G401.6 (cell line): ENCODE measurements at regions not wholly inside any gene's neighbourhood (a gene's known extent, or its start where the extent isn't known, plus 50 kb on each side); places are given as distances from the start of the nearest gene placed in this dataset.
"Not testable (repeated sequence)": the region's sequence is repeated elsewhere in the genome, so short reads cannot be mapped to it uniquely, and the experiment has no call there.

Experiments
- FAIRE-seq: peaks from 2 replicates; lab custom pipeline; 2012; peaks lifted over from hg19 to GRCh38; lab: Jason Lieb, UNC

- no peak for FAIRE-seq
Observed at GRCh38 chr9:71273613-71274012, 152.2 kb upstream of the TRPM3 start.

- FAIRE-seq, result no peak
Observed at GRCh38 chr9:71271602-71272001, 150.2 kb upstream of the TRPM3 start.

DNA sequence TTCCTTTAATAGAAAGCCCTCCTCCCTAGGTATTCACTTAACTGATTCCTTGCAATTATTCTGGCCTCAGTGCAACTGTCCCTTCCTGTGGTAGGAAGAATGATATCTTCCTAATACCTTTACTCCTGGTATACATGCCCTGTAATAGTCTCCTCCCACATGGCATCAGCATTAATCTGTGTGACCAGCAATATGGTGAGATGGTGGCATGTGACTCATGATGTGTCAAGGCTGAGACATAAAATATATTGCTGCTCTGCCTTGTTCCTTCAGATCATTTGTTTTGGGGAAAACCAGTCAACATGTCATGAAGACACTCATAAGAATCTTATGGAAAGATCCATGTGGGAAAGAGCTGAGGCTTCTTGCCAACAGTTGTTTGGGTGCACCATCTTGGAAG, 149.1 kb upstream of the TRPM3 start:
- FAIRE-seq, result no peak

GRCh38 chr9:71269859-71270258, 148.4 kb upstream of the TRPM3 start:
- no peak for FAIRE-seq

DNA sequence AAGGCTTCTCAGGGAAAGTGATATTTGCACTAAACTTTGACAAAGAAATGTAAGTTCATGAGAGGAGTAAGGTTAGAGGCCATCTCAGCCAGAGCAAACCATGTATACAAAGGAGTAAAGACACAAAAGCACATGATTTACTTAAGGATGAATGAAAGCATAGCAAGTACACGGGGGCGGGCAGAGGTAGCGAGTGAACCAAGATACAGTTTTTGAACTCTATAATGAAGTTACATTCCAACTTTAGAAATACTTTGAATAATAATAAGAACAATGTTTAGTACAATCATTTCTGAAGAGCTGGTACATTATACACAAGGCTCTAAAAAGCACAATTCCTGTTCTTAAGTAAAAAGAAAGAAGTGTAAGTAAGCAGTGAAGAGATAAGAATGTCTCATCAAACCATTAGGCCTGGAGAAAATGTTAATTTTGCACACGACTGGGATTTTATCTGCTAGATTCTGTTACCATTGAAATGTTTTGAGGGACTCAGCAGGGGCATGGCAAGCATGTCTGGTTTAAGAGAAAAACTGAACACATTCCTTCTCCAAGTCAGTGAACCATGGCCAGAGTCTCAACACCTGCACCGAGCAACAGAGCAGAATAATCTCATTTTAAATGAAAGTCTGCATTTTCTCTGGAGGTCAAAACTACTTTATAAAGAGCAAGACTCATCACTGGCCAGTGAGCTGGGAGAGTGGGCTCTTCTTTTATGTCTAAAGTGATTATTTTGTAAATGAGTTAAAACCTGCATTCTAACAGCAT, 147.6 kb upstream of the TRPM3 start:
- FAIRE-seq, result no peak

DNA sequence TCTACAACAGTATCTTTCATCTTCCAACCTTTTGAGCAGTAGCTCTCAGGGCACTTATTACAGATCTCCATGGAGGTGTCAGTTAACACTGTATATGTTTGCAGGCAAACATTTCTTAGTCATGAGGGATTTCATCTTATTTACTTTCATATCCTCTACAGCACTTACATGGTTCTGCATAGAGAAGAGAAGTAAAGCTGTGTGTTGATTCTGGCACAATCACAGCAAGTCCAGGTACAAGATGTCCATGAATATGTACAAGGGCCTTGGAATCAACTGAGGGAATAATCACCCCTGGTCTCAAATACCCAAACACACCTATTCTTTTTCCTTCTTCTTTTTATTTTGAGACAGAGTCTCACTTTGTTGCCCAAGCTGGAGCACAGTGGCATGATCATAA, 142.0 kb upstream of the TRPM3 start:
- no peak for FAIRE-seq

DNA sequence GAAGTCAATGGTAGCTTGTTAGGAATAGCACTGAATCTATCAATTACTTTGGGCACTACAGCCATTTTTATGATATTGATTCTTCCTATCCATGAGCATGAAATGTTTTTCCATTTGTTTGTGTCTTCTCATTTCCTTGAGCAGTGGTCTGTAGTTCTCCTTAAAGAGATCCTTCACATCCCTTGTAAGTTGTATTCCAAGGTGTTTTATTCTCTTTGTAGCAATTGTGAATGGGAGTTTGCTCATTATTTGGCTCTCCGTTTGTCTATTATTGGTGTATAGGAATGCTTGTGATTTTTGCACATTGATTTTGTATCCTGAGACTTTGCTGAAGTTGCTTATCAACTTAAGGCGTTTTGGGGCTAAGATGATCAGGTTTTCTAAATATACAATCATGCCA, 139.0 kb upstream of the TRPM3 start:
- not testable (repeated sequence) for FAIRE-seq

DNA sequence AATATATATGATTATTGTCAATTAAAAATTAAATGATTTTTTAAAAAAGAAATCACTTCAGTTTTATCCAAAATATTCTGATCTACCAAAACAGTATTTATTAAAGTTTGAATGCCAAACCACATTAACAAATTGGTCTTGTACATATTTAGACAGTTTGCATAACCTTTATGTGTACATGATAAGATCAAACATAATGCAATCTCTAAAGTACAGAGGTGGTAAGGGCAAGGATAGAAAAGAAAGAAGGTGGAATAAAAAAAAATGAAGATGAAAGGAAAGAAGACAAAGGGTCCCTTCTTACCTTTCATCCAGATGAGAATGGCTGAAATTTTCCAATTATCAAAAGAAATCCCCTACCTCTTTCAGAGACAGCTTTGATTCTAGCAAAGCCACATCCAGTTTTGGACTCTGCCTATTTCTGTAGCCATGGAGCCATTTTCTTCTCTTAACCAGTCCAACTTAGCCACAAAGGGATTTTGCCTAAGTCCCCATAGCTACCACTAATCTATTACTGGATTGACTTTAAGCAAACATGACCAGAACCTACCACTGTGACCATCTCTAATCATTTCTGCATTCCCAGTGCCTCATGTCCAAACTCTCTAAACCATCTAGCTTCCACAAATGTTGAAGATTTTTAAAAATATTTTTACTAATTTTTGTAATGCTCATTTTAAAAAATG, 133.3 kb upstream of the TRPM3 start:
- peak; percentile 8 for FAIRE-seq

DNA sequence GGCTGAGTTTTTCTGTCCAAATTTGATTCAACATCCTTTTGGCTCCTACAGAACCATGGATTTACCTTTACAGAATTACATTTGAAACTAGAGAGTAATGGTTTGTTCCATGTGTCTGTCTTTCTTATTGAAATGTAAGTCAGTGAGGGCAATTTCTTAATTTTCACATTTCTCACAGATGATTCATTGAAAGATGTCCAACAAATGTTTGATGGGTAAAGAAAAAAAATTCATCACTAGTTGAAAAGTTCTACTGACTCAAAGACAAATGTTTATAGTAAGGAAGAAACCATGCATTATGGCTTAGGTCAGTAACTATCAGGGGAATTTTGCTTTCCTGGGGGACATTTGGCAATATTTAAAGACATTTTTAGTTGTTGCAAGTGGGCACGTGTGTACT, 131.6 kb upstream of the TRPM3 start:
- FAIRE-seq, result no peak

DNA sequence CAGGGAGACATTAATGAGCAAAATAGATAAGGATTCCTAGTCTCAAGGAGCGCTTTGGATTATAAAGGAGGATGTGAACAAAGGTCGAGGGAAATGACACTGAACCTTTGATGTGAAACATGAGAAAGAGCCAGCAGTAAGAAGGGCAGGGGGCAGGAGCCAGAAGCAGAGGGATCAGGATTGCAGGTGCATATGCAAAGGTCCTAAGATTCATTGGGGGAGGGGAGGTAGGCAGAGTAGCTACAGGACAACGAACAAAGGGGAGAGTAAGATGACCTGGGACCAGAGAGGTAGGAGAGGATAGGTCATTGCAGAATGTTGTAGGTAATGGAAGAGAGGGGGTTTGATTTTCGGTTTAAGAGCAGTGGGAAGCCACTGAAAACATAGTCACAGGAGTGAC, 129.2 kb upstream of the TRPM3 start:
- FAIRE-seq, result no peak

DNA sequence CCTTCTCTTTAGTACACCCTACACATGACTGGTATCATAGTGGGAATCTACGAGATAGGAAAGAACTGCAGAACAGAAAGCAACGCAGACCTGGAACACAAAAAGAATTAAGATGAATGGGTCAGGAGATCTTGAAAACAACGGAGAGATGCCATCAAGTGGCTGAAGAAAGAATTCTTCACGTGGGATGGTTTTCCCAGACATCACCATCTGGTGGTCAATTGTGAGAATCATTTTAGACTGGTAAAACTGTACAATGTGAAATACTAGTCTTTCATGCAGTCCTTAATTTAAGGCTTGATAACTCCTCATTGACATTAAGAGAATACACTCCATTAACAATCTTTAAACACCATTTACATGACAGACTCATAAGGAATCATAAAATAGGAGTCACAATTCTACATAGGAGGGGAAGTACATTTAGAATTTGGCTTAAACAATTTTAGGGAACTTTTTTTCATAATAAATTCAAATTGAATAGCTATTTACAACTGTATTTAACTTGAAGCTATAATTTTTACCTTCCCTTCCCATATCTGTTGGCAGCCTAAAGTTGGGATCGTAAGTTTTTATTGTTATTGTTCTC, 128.4 kb upstream of the TRPM3 start:
- FAIRE-seq, result peak; percentile 95

- FAIRE-seq, result no peak
Observed at GRCh38 chr9:71245651-71246050, 124.2 kb upstream of the TRPM3 start.

GRCh38 chr9:71243951-71244350, 122.5 kb upstream of the TRPM3 start:
- FAIRE-seq, result no peak

DNA sequence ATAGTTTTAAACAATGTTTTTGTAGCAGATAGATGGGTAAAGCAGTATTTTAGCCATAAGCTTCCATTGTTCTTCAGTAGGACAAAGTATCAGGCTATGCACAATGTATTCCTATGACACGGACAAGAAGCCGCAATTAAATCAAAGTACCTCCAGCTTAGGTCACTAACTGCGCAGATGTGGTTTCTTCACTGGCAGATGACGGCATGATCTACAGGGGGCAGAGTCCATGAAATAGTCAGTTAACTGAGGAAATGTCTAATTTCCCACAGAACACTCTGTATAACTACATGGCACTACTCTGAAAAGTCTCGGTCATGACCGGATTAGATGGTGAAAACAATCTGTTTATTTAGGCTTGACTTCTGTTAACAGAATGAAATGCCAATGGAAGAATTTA, 120.7 kb upstream of the TRPM3 start:
- no peak for FAIRE-seq

DNA sequence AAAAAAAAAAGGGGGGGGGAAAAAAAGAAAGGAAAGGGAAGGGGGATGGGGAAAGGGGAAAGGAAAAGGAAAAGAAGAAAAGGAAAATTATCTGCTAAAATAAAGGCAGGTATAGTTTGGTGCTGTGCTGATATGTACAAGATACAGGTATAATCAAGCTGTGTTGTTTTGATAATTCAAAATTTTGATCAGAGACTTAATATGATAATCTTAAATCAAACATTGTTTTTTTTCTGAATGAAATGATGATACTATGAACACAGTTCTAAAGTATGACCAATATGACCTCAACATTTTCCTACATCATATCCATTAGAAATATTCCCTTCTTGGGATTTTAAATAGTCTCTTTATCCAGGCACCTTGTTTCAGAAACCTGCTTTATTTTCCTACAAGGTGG, 115.6 kb upstream of the TRPM3 start:
- FAIRE-seq, result no peak

GRCh38 chr9:71233646-71234045, 112.2 kb upstream of the TRPM3 start:
- FAIRE-seq, result no peak

- FAIRE-seq, result no peak
Observed at GRCh38 chr9:71223953-71224538, 102.6 kb upstream of the TRPM3 start.

DNA sequence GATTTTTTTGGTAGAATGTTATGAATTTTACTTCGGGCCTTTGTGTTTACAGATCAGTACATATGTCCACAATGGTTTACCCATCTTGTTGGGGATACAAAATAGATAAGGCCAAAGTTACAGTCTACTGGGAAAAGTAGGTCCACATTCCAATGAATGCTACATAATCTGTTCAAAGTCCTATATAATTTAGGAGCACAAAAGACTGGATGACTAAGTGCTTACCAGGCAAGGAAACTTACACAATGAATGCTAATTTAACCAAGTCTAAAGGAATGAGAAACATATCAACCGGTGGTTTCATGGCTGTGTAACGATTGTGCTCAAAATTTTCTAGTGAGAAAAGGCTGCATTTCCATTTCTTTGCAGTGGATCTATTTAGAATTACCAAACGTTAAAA, 97.4 kb upstream of the TRPM3 start:
- FAIRE-seq, result no peak

DNA sequence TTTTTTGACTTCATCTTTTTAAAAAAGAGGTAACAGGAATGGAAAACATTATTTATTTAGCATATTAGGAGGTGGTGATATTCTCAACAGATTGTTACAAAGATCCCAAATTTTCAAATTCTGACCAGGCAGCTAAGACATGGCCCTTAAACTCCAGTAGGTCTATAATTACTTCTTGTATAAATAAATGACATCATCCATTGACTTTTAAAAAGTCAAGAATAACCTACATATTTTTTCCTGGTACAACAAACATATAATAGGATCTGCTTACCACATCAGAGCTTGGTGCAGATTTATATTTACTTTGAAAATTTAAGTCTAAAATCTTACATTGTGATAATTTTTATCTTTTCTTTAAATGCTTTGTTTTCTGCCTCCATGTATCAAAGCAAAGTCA, 92.2 kb upstream of the TRPM3 start:
- FAIRE-seq, result no peak

- no peak for FAIRE-seq
Observed at GRCh38 chr9:71210326-71210725, 88.9 kb upstream of the TRPM3 start.

DNA sequence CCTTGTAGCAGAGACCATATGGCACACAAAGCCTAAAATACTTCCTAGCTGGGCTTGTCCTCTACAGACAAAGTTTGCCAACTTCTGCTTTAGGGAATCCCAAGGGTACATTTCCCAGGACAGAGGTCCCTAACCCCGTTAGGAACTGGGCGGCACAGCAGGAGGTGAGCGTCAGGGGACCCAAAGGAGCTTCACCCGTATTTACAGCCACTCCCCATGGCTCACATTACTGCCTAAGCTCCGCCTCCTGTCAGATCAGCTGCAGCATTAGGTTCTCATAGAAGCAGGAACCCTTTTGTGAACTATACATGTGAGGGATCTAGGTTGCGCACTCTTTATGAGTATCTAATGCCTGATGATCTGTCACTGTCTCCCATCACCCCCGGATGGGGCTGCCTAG, 88.5 kb upstream of the TRPM3 start:
- FAIRE-seq, result no peak

GRCh38 chr9:71202931-71203330, 81.5 kb upstream of the TRPM3 start:
- FAIRE-seq, result no peak

GRCh38 chr9:71191708-71192107, 70.3 kb upstream of the TRPM3 start:
- no peak for FAIRE-seq
